ENCODE measurements at regions not wholly inside any gene's neighbourhood (a gene's known extent, or its start where the extent isn't known, plus 50 kb on each side); places are given as distances from the start of the nearest gene placed in this dataset.

DNA sequence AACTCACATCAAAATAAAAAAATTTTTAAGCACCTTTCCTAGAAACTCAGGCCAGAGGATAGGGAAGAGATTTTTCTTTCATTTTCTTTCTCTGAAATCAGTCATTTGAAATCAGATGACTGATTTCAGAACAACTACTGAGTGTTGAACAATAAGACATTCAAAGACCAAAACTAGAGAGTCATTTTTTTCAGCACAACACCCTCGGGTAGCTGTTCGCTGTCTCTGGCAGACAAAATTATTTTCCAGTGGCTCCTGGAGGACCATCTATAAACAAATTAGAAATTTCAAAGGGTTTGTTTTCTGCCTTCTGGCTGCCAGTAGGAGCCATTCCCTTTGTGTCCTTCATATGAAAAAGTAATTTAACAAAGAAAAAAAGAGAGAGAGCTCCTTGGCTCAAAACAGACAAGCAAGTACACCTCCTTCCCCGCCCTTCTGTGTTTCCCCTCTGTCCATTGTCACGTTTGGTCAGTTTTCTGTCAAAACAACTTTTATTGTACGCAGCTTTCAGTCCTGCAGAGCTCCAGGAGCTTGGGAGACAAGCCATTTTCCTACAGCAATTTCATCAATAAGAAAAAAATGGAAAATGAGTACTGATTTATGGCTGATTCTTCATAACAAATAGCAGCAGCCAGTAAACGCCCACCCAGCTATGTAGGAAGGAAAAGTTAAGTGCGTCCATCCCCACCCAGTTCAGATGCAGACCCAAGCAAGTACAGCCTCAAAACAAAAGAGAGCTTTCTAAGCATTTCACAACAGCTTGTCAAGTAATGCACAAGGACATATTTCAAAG lies 405.2 kb downstream of the ZNF608 start:
- no peak for TF ChIP-seq CTCF (IDR thresholded peaks at IDR 0.05; ENCODE audit: low read depth, low read length, missing input control)
- TF ChIP-seq GABPA (IDR thresholded peaks at IDR 0.05 in 1 of 2, conservative IDR thresholded peaks at IDR 0.05 in 1 of 2): no peak
- no peak for TF ChIP-seq RAD21 (IDR thresholded peaks at IDR 0.05)
- no peak for TF ChIP-seq TAF1 (conservative IDR thresholded peaks at IDR 0.05)
- TF ChIP-seq EGR1 (IDR thresholded peaks at IDR 0.05; ENCODE audit: low read depth in 2 of 2): no peak
